K562 (cell line): ENCODE measurements at regions not wholly inside any gene's neighbourhood (a gene's known extent, or its start where the extent isn't known, plus 50 kb on each side); places are given as distances from the start of the nearest gene placed in this dataset.

Source experiments
- CBFA2T3 ChIP-seq: fragments of 450-650 bp; IDR thresholded peaks from 2 replicates; pipeline ENCODE4 v1.6.1; 2017
- CBFB ChIP-seq: sonication (generic); formaldehyde crosslinking; IDR thresholded peaks from 2 replicates; pipeline ENCODE4 v1.4.0; 2020; ENCODE audit warnings: mild to moderate bottlenecking, missing genetic modification reagents
- CBX1 ChIP-seq: sonication (generic); IDR thresholded peaks from 2 replicates; pipeline ENCODE4 v1.6.1; 2016; ENCODE audit warnings: antibody characterized with exemption, low read depth, mild to moderate bottlenecking
- DACH1 ChIP-seq: fragments of 450-650 bp; IDR thresholded peaks from 2 replicates; pipeline ENCODE4 v1.6.1; 2018; ENCODE audit not compliant: partially characterized antibody
- DNMT1 ChIP-seq: fragments of 450-650 bp; IDR thresholded peaks from 2 replicates; pipeline ENCODE4 v1.6.1; 2016; ENCODE audit warnings: antibody characterized with exemption, mild to moderate bottlenecking
- EHMT2 ChIP-seq: fragments of 450-650 bp; IDR thresholded peaks from 2 replicates; pipeline ENCODE4 v1.6.1; 2018; ENCODE audit warnings: antibody characterized with exemption
- ETV1 ChIP-seq: fragments of 450-650 bp; conservative IDR thresholded peaks from 2 replicates; pipeline ENCODE4 v1.6.1; 2016; ENCODE audit warnings: missing genetic modification characterization, control low read depth, low read depth, missing compliant biosample characterization
- GATAD2A ChIP-seq: fragments of 450-650 bp; IDR thresholded peaks from 2 replicates; pipeline ENCODE4 v1.6.1; 2017
- NCOA2 ChIP-seq, 2 experiments: fragments of 450-650 bp; IDR thresholded peaks; 2 replicates each; pipeline ENCODE4 v1.6.1; 2018; ENCODE audit warnings: mild to moderate bottlenecking in 2 of 2, moderate library complexity in 1 of 2; ENCODE audit not compliant: partially characterized antibody in 2 of 2
- PML ChIP-seq: IDR thresholded peaks from 2 replicates; pipeline ENCODE4 v1.6.1; 2012; ENCODE audit warnings: low read length, inconsistent platforms
- RBFOX2 ChIP-seq: fragments of 200-400 bp; formaldehyde crosslinking; IDR thresholded peaks from 2 replicates; pipeline ENCODE4 v1.6.1; 2017; ENCODE audit warnings: low read depth, mild to moderate bottlenecking, low read length, moderate library complexity
- SMARCA4 ChIP-seq: fragments of 450-650 bp; IDR thresholded peaks from 2 replicates; pipeline ENCODE4 v1.6.1; 2016
- ZNF239 ChIP-seq: fragments of 250-450 bp; sonication (Bioruptor Pico); IDR thresholded peaks from 2 replicates; pipeline ENCODE4 v1.4.0; 2020; ENCODE audit warnings: mild to moderate bottlenecking
- ZNF311 ChIP-seq: fragments of 250-450 bp; sonication (Bioruptor Pico); IDR thresholded peaks from 2 replicates; pipeline ENCODE4 v1.4.0; 2020; ENCODE audit warnings: mild to moderate bottlenecking, moderate library complexity
- ZNF41 ChIP-seq: fragments of 250-450 bp; sonication (Bioruptor Pico); conservative IDR thresholded peaks from 2 replicates; pipeline ENCODE4 v1.4.0; 2020; ENCODE audit warnings: mild to moderate bottlenecking
- ZNF449 ChIP-seq: fragments of 250-450 bp; sonication (Bioruptor Pico); IDR thresholded peaks from 2 replicates; pipeline ENCODE4 v1.8.0; 2022; ENCODE audit warnings: moderate library complexity, mild to moderate bottlenecking, inconsistent platforms
- TF ChIP-seq, protein P1 (sequence below): fragments of 450-650 bp; IDR thresholded peaks from 2 replicates; pipeline ENCODE4 v1.6.1; 2017; ENCODE audit warnings: antibody characterized with exemption, mild to moderate bottlenecking
- TF ChIP-seq, protein P2 (sequence below), 2 experiments: fragments of 450-650 bp; formaldehyde crosslinking in 1 of 2; IDR thresholded peaks; 2 replicates each; pipeline versions ENCODE4 v1.4.0 to v1.6.1; 2014 to 2020; ENCODE audit warnings: mild to moderate bottlenecking in 2 of 2, borderline replicate concordance in 1 of 2, low read depth in 1 of 2

DNA sequence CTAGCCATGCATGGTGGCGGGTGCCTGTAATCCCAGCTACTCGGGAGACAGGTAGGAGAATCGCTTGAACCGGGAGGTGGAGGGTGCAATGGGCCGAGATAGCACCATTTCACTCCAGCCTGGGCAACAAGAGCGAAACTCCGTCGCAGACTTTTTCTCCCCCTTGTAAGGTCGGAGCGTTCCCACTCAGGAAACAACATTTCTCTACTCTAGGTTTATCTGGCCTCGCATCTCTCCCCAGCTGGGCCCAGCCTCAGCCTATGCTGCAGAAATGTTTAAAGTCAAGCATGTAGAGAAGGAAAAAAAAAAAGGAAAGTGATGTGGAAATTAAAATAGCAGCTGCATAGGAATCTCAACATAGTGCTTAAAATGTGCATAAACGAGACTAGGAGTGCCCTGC is 172.3 kb downstream of the TRIM27 start (continued):
- TF ChIP-seq CBFB (CRISPR knock-in tag) (no peak), ZNF41 (CRISPR knock-in tag) (no peak), DACH1 (no peak), SMARCA4 (peak; percentile 73), ZNF449 (CRISPR knock-in tag) (no peak), ETV1 (no peak), RBFOX2 (0 out of 2 replicates have a peak, but pooled peaks have one; percentile 28), ZNF311 (no peak), CBFA2T3 (no peak), CBX1 (no peak), EHMT2 (0 out of 2 replicates have a peak, but pooled peaks have one; percentile 8), NCOA2 (IDR thresholded peaks at IDR 0.05; ENCODE audit: partially characterized antibody in 2 of 2) (no peak), ZNF239 (CRISPR knock-in tag) (no peak), DNMT1 (no peak), PML (no peak), GATAD2A (no peak)
- TF ChIP-seq, protein P1, sequence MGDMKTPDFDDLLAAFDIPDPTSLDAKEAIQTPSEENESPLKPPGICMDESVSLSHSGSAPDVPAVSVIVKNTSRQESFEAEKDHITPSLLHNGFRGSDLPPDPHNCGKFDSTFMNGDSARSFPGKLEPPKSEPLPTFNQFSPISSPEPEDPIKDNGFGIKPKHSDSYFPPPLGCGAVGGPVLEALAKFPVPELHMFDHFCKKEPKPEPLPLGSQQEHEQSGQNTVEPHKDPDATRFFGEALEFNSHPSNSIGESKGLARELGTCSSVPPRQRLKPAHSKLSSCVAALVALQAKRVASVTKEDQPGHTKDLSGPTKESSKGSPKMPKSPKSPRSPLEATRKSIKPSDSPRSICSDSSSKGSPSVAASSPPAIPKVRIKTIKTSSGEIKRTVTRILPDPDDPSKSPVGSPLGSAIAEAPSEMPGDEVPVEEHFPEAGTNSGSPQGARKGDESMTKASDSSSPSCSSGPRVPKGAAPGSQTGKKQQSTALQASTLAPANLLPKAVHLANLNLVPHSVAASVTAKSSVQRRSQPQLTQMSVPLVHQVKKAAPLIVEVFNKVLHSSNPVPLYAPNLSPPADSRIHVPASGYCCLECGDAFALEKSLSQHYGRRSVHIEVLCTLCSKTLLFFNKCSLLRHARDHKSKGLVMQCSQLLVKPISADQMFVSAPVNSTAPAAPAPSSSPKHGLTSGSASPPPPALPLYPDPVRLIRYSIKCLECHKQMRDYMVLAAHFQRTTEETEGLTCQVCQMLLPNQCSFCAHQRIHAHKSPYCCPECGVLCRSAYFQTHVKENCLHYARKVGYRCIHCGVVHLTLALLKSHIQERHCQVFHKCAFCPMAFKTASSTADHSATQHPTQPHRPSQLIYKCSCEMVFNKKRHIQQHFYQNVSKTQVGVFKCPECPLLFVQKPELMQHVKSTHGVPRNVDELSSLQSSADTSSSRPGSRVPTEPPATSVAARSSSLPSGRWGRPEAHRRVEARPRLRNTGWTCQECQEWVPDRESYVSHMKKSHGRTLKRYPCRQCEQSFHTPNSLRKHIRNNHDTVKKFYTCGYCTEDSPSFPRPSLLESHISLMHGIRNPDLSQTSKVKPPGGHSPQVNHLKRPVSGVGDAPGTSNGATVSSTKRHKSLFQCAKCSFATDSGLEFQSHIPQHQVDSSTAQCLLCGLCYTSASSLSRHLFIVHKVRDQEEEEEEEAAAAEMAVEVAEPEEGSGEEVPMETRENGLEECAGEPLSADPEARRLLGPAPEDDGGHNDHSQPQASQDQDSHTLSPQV = peak; percentile 58; the same call in 1 of the 2 replicates
- TF ChIP-seq, protein P2, sequence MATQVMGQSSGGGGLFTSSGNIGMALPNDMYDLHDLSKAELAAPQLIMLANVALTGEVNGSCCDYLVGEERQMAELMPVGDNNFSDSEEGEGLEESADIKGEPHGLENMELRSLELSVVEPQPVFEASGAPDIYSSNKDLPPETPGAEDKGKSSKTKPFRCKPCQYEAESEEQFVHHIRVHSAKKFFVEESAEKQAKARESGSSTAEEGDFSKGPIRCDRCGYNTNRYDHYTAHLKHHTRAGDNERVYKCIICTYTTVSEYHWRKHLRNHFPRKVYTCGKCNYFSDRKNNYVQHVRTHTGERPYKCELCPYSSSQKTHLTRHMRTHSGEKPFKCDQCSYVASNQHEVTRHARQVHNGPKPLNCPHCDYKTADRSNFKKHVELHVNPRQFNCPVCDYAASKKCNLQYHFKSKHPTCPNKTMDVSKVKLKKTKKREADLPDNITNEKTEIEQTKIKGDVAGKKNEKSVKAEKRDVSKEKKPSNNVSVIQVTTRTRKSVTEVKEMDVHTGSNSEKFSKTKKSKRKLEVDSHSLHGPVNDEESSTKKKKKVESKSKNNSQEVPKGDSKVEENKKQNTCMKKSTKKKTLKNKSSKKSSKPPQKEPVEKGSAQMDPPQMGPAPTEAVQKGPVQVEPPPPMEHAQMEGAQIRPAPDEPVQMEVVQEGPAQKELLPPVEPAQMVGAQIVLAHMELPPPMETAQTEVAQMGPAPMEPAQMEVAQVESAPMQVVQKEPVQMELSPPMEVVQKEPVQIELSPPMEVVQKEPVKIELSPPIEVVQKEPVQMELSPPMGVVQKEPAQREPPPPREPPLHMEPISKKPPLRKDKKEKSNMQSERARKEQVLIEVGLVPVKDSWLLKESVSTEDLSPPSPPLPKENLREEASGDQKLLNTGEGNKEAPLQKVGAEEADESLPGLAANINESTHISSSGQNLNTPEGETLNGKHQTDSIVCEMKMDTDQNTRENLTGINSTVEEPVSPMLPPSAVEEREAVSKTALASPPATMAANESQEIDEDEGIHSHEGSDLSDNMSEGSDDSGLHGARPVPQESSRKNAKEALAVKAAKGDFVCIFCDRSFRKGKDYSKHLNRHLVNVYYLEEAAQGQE (IDR thresholded peaks at IDR 0.05; ENCODE audit: borderline replicate concordance) = no peak
- TF ChIP-seq, protein P2 (CRISPR knock-in tag; IDR thresholded peaks at IDR 0.05; ENCODE audit: low read depth) = no peak
